Motor neuron (in vitro differentiated cells): ENCODE measurements at regions not wholly inside any gene's neighbourhood (a gene's known extent, or its start where the extent isn't known, plus 50 kb on each side); places are given as distances from the start of the nearest gene placed in this dataset.
"Not testable (repeated sequence)": the region's sequence is repeated elsewhere in the genome, so short reads cannot be mapped to it uniquely, and the experiment has no call there.

Experiments
- ATAC-seq, 8 experiments: fragments of 200-7000 bp; cut with Tn5 transposase; replicated peaks in 6 of 8; 2 replicates each; pipeline ENCODE4 v1.8.0; 2021; ENCODE audit warnings: mild to moderate bottlenecking in 8 of 8, moderate library complexity in 8 of 8
- H3K27ac ChIP-seq, 2 donors: fragments of 250-450 bp; sonication (Bioruptor Pico); 2 replicates each; pipeline ENCODE4 v1.9.0; 2021; ENCODE audit warnings: antibody characterized with exemption in 2 of 2, mild to moderate bottlenecking in 2 of 2, moderate library complexity in 1 of 2
- H3K4me1 ChIP-seq, 2 donors: fragments of 250-450 bp; sonication (Bioruptor Pico); replicated peaks in 1 of 2; 2 replicates each; pipeline ENCODE4 v1.6.1; 2021; ENCODE audit warnings: antibody characterized with exemption in 2 of 2, mild to moderate bottlenecking in 2 of 2, moderate library complexity in 1 of 2
- H3K4me3 ChIP-seq, 5 donors: fragments of 250-450 bp; sonication (Bioruptor Pico); 2 replicates each; pipeline ENCODE4 v1.9.0; 2021; ENCODE audit warnings: antibody characterized with exemption in 5 of 5, mild to moderate bottlenecking in 5 of 5, moderate library complexity in 4 of 5
- WGBS, 10 experiments: fragments of 450-650 bp; shearing (Covaris generic); methylation state at CpG; one replicate each; pipeline ENCODE4 v1.0.0; 2022; 5-methylcytosine and 5-hydroxymethylcytosine counted together
- in situ Hi-C, 9 experiments: fragments of 400-800 bp; cut with MboI; loops; one replicate each; pipeline ENCODE4 v1.15.0; 2021; ENCODE audit warnings: low sequenced_read_pairs in 9 of 9, low pct_unique_long_range_greater_than_20kb in 2 of 9; ENCODE audit not compliant: unreplicated experiment in 9 of 9

- Histone ChIP-seq H3K27ac (no peak overlapping the region), H3K4me1 (peaks cover 0 to 5% of the 10 kb centered on the region in 2 donors), H3K4me3 (no peak overlapping the region)
- 60% methylated on average over 1 of the region's 2 CpGs; no CpG with 5 or more reads in 9 of the 10 experiments for WGBS, 10 experiments
- ATAC-seq = no peak
- in situ Hi-C loops = no loop called here
Observed at GRCh38 chrY:19573646-19574045, 170.9 kb downstream of the KDM5D start.

GRCh38 chrY:19570999-19571398 lies 173.5 kb downstream of the KDM5D start:
- in situ Hi-C loops = no loop called here
- H3K4me3 ChIP-seq = no peak overlapping the region
- peaks cover 0 to 5% of the 10 kb centered on the region in 2 donors for H3K4me1 ChIP-seq
- WGBS, 10 experiments = 80 to 100% methylated on average over 2 of the region's 2 CpGs; no CpG with 5 or more reads in 8 of the 10 experiments
- no peak overlapping the region for H3K27ac ChIP-seq
- no peak for ATAC-seq

GRCh38 chrY:19567943-19568342 lies 176.6 kb downstream of the KDM5D start:
- ATAC-seq = no peak
- WGBS, 10 experiments = 0 to 4% (median 0%) methylated on average over 3 to 11 of the region's 14 CpGs; no CpG with 5 or more reads in 3 of the 10 experiments
- H3K27ac ChIP-seq = peak overlapping the region; percentile 4 to 74
- in situ Hi-C loops = no loop called here
- H3K4me1 ChIP-seq = peaks cover 0 to 5% of the 10 kb centered on the region in 2 donors
- peak overlapping the region in 4 of 5 donors; percentile 51 to 78 (median 62) for H3K4me3 ChIP-seq

GRCh38 chrY:19567051-19567921 lies 177.2 kb downstream of the KDM5D start:
- WGBS, 10 experiments = no CpG with 5 or more reads among the region's 53 CpGs
- peaks cover 0 to 5% of the 10 kb centered on the region in 2 donors for H3K4me1 ChIP-seq
- H3K27ac ChIP-seq = peak overlapping the region; percentile 4 to 74
- in situ Hi-C loops = no loop called here
- peak; percentile 91 to 96 (median 94) for ATAC-seq
- peak overlapping the region in 4 of 5 donors; percentile 51 to 78 (median 62) for H3K4me3 ChIP-seq

- in situ Hi-C loops = no loop called here
- Histone ChIP-seq H3K4me1 (no peaks in the 10 kb centered on the region), H3K27ac (no peak overlapping the region), H3K4me3 (no peak overlapping the region)
- ATAC-seq = no peak
- WGBS, 10 experiments = 100% methylated on average over 1 of the region's 4 CpGs; no CpG with 5 or more reads in 9 of the 10 experiments
Observed at GRCh38 chrY:19559161-19559560, 185.4 kb downstream of the KDM5D start.

GRCh38 chrY:19549671-19550466 lies 194.7 kb downstream of the KDM5D start:
- Histone ChIP-seq H3K4me1 (no peaks in the 10 kb centered on the region), H3K4me3 (no peak overlapping the region), H3K27ac (no peak overlapping the region)
- in situ Hi-C loops = no loop called here
- ATAC-seq = no peak
- WGBS, 10 experiments = 20% methylated on average over 2 of the region's 18 CpGs; no CpG with 5 or more reads in 9 of the 10 experiments

GRCh38 chrY:19541475-19542306 lies 202.8 kb downstream of the KDM5D start:
- Histone ChIP-seq H3K27ac (no peak overlapping the region), H3K4me1 (no peaks in the 10 kb centered on the region), H3K4me3 (no peak overlapping the region)
- no peak for ATAC-seq
- in situ Hi-C loops = no loop called here
- 85 to 93% (median 92%) methylated on average over 2 to 7 of the region's 31 CpGs; no CpG with 5 or more reads in 6 of the 10 experiments for WGBS, 10 experiments

GRCh38 chrY:19535697-19536096 lies 208.8 kb downstream of the KDM5D start:
- H3K4me1 ChIP-seq, H3K27ac ChIP-seq, H3K4me3 ChIP-seq, in situ Hi-C loops, ATAC-seq: not testable (repeated sequence)
- WGBS, 10 experiments = no CpG with 5 or more reads among the region's 14 CpGs

DNA sequence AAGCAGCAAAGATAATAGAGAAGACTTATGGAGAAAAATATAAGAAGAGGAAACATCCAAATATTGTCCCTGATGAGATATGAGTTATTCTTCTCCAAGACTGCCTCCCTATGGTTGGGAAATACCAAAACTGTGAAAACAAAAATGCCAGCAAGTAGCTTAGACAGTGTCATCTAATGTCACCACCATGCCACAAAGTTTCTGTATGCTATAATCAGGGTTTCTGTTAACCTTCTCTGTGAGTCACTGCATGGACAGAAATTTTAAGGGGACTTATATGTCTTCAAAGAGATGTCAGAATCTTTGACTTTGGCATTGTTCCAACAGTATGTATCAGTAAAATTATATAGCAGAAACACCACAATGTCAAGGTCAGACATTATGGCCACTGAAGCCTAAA lies 222.6 kb downstream of the KDM5D start:
- in situ Hi-C loops = no loop called here
- no peak for ATAC-seq
- H3K4me1 ChIP-seq = no peaks in the 10 kb centered on the region
- no peak overlapping the region for H3K27ac ChIP-seq
- H3K4me3 ChIP-seq = no peak overlapping the region

GRCh38 chrY:19503092-19503449 lies 241.5 kb downstream of the KDM5D start:
- ATAC-seq = no peak
- in situ Hi-C loops = no loop called here
- Histone ChIP-seq H3K4me1 (no peaks in the 10 kb centered on the region), H3K27ac (no peak overlapping the region), H3K4me3 (no peak overlapping the region)
- WGBS, 10 experiments = 0 to 40% (median 35%) methylated on average over 1 to 4 of the region's 15 CpGs; no CpG with 5 or more reads in 7 of the 10 experiments

DNA sequence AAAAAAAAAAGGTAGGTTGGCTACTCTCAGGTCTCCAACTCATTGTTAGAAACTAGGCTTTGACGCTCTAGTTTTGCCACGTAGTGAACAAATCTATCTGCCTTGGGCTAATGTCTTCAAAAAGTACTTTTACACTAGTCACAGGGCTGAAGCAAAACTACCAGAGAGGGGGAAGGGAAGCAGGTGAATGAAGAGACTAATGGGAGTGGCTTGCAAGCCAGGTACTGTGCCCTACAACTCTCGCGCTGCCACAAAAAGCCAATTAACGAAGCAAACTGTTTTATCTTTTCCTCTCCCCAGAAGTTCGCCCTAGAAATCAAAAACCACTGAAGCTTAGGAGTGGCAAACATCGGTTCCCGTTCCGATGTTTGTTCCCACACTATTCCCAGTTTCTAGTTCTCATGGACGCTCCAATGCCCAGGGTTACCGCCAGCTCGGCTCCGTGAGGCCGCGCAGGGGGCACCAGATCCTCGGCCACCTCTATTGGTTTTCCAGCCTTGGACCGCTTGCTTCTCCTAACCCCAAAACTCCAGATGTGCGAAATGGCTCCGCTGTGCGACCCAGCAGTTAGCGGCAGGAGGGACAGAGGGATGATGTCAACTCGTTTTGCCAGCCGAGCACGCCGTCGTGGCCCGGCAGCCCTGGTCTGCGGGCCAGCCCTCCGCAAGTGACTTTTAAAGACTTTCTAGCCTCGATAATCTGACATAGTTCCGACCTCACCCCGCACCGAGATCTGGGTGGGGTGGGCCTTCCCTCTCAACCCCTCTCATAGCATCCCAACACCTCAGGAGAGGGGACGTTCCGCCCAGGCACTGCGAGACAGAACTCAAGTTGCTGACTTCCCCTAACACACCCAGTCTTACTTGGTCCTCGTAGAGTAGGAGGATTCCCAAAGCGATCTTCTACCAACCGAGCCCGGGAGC lies 242.1 kb downstream of the KDM5D start:
- 0 to 81% (median 5%) methylated on average over 1 to 8 of the region's 40 CpGs; no CpG with 5 or more reads in 7 of the 10 experiments for WGBS, 10 experiments
- Histone ChIP-seq H3K4me1 (no peaks in the 10 kb centered on the region), H3K4me3 (no peak overlapping the region), H3K27ac (no peak overlapping the region)
- ATAC-seq = no peak
- in situ Hi-C loops = no loop called here

GRCh38 chrY:19498556-19498955 lies 246.0 kb downstream of the KDM5D start:
- 0 to 75% (median 32%) methylated on average over 3 to 4 of the region's 5 CpGs; no CpG with 5 or more reads in 6 of the 10 experiments for WGBS, 10 experiments
- Histone ChIP-seq H3K4me3 (no peak overlapping the region), H3K4me1 (no peaks in the 10 kb centered on the region), H3K27ac (no peak overlapping the region)
- in situ Hi-C loops = no loop called here
- no peak for ATAC-seq
